ENCODE measurements at regions not wholly inside any gene's neighbourhood (a gene's known extent, or its start where the extent isn't known, plus 50 kb on each side); places are given as distances from the start of the nearest gene placed in this dataset.

GRCh38 chr13:42699912-42700311 lies 81.5 kb upstream of the FAM216B start:
- RAD21 ChIA-PET (ENCODE audit: low non-redundant PET in 1 of 2, low total read pairs in 2 of 2, uncharacterized antibody in 2 of 2, unreplicated experiment in 2 of 2) = no interaction called here
- H3K9ac ChIP-seq (ENCODE audit: low read length) = no peak overlapping the region
- no peak overlapping the region for H2AFZ ChIP-seq (ENCODE audit: low read depth, low read length, poor library complexity, severe bottlenecking)
- no TSS peak for BruUV-seq (replicated peaks)
- no peak overlapping the region for H3K4me2 ChIP-seq (ENCODE audit: low read length)
- CTCF ChIA-PET = no interaction called here
- ATAC-seq (no peak), DNase-seq (ENCODE audit: low read depth, low spot score) (no peak)
- no peak overlapping the region for H3K4me3 ChIP-seq (replicated peaks in 1 of 2; ENCODE audit: low read depth in 1 of 2, low read length in 2 of 2)
- no peaks in the 10 kb centered on the region for H3K4me1 ChIP-seq (ENCODE audit: control insufficient read depth in 1 of 2, insufficient read depth in 2 of 2, low read length in 2 of 2)
- no peaks in the 10 kb centered on the region for H4K20me1 ChIP-seq (ENCODE audit: insufficient read depth)
- intact Hi-C loops (cut with micrococcal nuclease) = no loop called here
- POLR2A ChIA-PET = no interaction called here
- H3K79me2 ChIP-seq (ENCODE audit: insufficient read depth, low read length) = no peaks in the 10 kb centered on the region
- H3K9me3 ChIP-seq (ENCODE audit: control insufficient read depth in 1 of 2, insufficient read depth in 1 of 2, low read depth in 1 of 2, low read length in 2 of 2) = no peaks in the 10 kb centered on the region
- H3K9me2 ChIP-seq (ENCODE audit: insufficient read depth) = no peaks in the 10 kb centered on the region
- no peak overlapping the region for H3K27ac ChIP-seq (ENCODE audit: low read depth, low read length)
- no peaks in the 10 kb centered on the region for H3K36me3 ChIP-seq (ENCODE audit: control insufficient read depth in 1 of 2, insufficient read depth in 2 of 2, low read length in 2 of 2)
- no peak for TF ChIP-seq FOSL1 (IDR thresholded peaks at IDR 0.05; ENCODE audit: low read depth)
- TF ChIP-seq, protein P1, sequence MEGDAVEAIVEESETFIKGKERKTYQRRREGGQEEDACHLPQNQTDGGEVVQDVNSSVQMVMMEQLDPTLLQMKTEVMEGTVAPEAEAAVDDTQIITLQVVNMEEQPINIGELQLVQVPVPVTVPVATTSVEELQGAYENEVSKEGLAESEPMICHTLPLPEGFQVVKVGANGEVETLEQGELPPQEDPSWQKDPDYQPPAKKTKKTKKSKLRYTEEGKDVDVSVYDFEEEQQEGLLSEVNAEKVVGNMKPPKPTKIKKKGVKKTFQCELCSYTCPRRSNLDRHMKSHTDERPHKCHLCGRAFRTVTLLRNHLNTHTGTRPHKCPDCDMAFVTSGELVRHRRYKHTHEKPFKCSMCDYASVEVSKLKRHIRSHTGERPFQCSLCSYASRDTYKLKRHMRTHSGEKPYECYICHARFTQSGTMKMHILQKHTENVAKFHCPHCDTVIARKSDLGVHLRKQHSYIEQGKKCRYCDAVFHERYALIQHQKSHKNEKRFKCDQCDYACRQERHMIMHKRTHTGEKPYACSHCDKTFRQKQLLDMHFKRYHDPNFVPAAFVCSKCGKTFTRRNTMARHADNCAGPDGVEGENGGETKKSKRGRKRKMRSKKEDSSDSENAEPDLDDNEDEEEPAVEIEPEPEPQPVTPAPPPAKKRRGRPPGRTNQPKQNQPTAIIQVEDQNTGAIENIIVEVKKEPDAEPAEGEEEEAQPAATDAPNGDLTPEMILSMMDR (IDR thresholded peaks at IDR 0.05 in 2 of 3, conservative IDR thresholded peaks at IDR 0.05 in 1 of 3; ENCODE audit: borderline replicate concordance in 1 of 3, insufficient read depth in 1 of 3, low read depth in 2 of 3, low read length in 2 of 3) = no peak
- 0 out of 2 replicates have a peak, but pooled peaks cover 14% of the 10 kb centered on the region for H3K27me3 ChIP-seq (ENCODE audit: insufficient read depth, low read length)

DNA sequence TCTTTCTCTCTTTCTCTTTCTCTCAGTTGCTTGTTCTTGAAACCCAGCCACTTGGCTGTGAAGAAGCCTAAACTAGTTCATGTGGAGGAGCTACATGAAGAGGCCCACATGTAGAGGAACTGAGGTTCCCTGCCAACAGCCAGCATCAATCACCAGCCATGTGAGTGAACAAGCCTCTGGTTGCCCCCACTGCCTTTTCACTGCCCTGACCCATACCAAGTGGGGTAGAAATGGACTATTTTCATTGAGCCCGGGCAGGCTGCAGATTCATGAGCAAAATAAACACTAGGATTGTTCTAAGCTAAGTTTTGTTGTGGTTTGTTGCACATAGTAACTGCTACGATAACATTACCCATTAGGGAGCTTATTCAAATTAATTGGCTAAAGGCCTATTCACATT lies 78.7 kb upstream of the FAM216B start:
- intact Hi-C loops (cut with micrococcal nuclease) = no loop called here
- Histone ChIP-seq H3K9me2 (ENCODE audit: insufficient read depth) (no peaks in the 10 kb centered on the region), H3K36me3 (ENCODE audit: control insufficient read depth in 1 of 2, insufficient read depth in 2 of 2, low read length in 2 of 2) (no peaks in the 10 kb centered on the region), H3K9ac (ENCODE audit: low read length) (no peak overlapping the region), H3K79me2 (ENCODE audit: insufficient read depth, low read length) (no peaks in the 10 kb centered on the region), H3K4me2 (ENCODE audit: low read length) (no peak overlapping the region), H3K27me3 (ENCODE audit: insufficient read depth, low read length) (0 out of 2 replicates have a peak, but pooled peaks cover 14% of the 10 kb centered on the region), H3K27ac (ENCODE audit: low read depth, low read length) (no peak overlapping the region), H3K9me3 (ENCODE audit: control insufficient read depth in 1 of 2, insufficient read depth in 1 of 2, low read depth in 1 of 2, low read length in 2 of 2) (no peaks in the 10 kb centered on the region), H2AFZ (ENCODE audit: low read depth, low read length, poor library complexity, severe bottlenecking) (no peak overlapping the region), H3K4me3 (replicated peaks in 1 of 2; ENCODE audit: low read depth in 1 of 2, low read length in 2 of 2) (no peak overlapping the region), H3K4me1 (ENCODE audit: control insufficient read depth in 1 of 2, insufficient read depth in 2 of 2, low read length in 2 of 2) (no peaks in the 10 kb centered on the region), H4K20me1 (ENCODE audit: insufficient read depth) (no peaks in the 10 kb centered on the region)
- RAD21 ChIA-PET (ENCODE audit: low non-redundant PET in 1 of 2, low total read pairs in 2 of 2, uncharacterized antibody in 2 of 2, unreplicated experiment in 2 of 2) = no interaction called here
- BruUV-seq (replicated peaks) = no TSS peak
- POLR2A ChIA-PET = no interaction called here
- ATAC-seq = no peak
- no peak for DNase-seq (ENCODE audit: low read depth, low spot score)
- CTCF ChIA-PET = no interaction called here
- TF ChIP-seq TCF7L2 (IDR thresholded peaks at IDR 0.05; ENCODE audit: borderline replicate concordance, extremely low read depth, insufficient read depth, insufficient read length) (no peak), ELF1 (IDR thresholded peaks at IDR 0.05; ENCODE audit: borderline replicate concordance, low read depth) (no peak), CBX3 (IDR thresholded peaks at IDR 0.05; ENCODE audit: low read depth) (no peak), POLR2AphosphoS5 (IDR thresholded peaks at IDR 0.05; ENCODE audit: low read depth, low read length) (no peak), YY1 (IDR thresholded peaks at IDR 0.05; ENCODE audit: extremely low read depth, insufficient replicate concordance, low read depth, low read length) (no peak), SP1 (IDR thresholded peaks at IDR 0.05; ENCODE audit: low read depth) (no peak), RAD21 (IDR thresholded peaks at IDR 0.05; ENCODE audit: low read depth) (no peak), REST (IDR thresholded peaks at IDR 0.05; ENCODE audit: low read depth) (no peak), ZFX (IDR thresholded peaks at IDR 0.05) (no peak), SRF (IDR thresholded peaks at IDR 0.05; ENCODE audit: low read depth) (no peak), CEBPB (IDR thresholded peaks at IDR 0.05; ENCODE audit: low read depth) (no peak), JUND (IDR thresholded peaks at IDR 0.05) (no peak)
- TF ChIP-seq, protein P2, sequence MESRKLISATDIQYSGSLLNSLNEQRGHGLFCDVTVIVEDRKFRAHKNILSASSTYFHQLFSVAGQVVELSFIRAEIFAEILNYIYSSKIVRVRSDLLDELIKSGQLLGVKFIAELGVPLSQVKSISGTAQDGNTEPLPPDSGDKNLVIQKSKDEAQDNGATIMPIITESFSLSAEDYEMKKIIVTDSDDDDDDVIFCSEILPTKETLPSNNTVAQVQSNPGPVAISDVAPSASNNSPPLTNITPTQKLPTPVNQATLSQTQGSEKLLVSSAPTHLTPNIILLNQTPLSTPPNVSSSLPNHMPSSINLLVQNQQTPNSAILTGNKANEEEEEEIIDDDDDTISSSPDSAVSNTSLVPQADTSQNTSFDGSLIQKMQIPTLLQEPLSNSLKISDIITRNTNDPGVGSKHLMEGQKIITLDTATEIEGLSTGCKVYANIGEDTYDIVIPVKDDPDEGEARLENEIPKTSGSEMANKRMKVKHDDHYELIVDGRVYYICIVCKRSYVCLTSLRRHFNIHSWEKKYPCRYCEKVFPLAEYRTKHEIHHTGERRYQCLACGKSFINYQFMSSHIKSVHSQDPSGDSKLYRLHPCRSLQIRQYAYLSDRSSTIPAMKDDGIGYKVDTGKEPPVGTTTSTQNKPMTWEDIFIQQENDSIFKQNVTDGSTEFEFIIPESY (IDR thresholded peaks at IDR 0.05; ENCODE audit: extremely low read depth, insufficient replicate concordance, low read length) = no peak
